Stimulated activated CD4-positive, alpha-beta T cell treated with anti-CD3 and anti-CD28 coated beads, TNF-alpha, amount 100 ng/mL, for 1 hour (primary cell): ENCODE measurements at regions not wholly inside any gene's neighbourhood (a gene's known extent, or its start where the extent isn't known, plus 50 kb on each side); places are given as distances from the start of the nearest gene placed in this dataset.
"Not testable (repeated sequence)": the region's sequence is repeated elsewhere in the genome, so short reads cannot be mapped to it uniquely, and the experiment has no call there.

Experiments
- DNase-seq, 3 donors: peaks; one replicate each; pipeline ENCODE4 v3.0.0-alpha.2; 2020; ENCODE audit warnings: low read depth in 3 of 3, low spot score in 1 of 3

- no peak for DNase-seq
These were observed 199.0 kb upstream of the NR4A3 start for GRCh38 chr9:99622679-99623078.

DNA sequence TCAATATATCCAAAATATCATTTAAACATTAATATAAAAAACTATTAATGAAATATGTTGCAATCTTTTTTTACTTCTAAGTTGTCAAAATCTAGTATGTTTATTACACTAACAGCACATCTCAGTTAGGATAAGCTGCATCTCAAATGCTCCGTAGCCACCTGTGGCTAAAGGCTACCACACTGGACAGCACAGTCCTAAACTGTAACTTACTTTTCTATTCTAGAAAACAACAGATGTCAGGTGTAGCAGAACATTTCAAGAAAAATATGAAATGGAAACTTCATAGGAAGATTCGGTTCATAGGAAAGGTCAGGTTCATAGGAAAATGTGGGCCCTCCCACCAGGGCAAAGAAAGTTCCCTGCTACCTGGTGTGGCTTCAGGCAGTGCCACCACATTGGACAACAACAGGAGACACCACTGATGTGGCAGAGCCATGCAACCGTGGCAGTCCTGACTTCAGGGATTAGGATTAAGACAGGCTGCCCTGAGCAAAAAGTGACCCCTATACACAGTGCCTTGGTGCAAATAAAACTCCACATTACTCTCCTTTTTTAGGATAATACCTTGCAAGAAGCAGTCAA lies 197.8 kb upstream of the NR4A3 start:
- DNase-seq = no peak

GRCh38 chr9:99624499-99625233 lies 197.0 kb upstream of the NR4A3 start:
- no peak for DNase-seq

DNA sequence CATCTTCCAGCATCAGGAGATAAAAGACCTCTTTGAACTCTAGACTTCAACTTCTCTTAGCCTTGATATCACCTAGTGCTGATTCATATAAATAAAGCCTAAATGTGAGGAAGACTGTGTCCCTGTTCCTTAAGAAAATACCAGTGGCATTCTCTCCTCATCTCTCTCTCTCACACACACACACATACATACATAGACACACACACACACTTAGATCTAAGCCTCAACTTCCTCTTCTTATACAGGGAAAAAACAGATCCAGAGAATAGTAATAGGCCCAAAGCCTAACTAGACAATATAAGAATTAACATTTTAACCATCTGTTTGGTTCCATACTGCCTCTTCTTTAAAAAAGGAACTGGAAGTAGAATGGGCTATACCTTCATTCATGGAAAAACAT lies 195.3 kb upstream of the NR4A3 start:
- no peak for DNase-seq

- no peak for DNase-seq
These were observed 193.4 kb upstream of the NR4A3 start for GRCh38 chr9:99628285-99628684.

GRCh38 chr9:99628849-99629620 lies 192.7 kb upstream of the NR4A3 start:
- no peak for DNase-seq

DNA sequence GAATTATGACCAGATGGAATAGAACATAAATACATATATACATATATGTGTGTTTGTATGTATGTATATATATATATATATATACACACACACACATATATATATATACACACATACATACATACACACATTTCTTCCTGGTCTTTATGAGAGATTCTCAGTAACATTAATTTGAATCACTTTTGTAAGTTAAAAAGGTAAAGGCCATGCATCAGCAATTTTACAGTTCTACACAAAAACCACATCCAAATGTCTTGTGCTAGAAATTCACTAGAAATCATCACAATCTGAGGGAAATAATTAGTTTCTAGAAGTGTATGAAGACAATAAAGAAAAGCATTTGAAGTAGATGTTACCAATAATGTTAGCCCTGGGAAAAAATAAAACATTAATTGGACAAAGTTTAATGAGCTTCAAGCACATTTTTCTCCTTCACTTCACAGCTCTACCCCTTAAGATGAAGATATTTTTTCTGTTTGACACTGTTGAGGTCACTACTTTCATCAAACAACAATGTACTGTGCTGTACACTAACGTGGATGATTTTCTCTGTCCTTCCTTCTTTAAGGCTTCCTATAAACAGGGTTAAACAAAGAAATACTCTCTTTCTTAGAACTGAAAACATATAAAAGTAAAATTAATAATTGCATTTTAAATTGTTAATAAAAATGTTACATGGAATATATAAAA lies 189.2 kb upstream of the NR4A3 start:
- DNase-seq = no peak

GRCh38 chr9:99633265-99633664 lies 188.4 kb upstream of the NR4A3 start:
- DNase-seq = no peak

DNA sequence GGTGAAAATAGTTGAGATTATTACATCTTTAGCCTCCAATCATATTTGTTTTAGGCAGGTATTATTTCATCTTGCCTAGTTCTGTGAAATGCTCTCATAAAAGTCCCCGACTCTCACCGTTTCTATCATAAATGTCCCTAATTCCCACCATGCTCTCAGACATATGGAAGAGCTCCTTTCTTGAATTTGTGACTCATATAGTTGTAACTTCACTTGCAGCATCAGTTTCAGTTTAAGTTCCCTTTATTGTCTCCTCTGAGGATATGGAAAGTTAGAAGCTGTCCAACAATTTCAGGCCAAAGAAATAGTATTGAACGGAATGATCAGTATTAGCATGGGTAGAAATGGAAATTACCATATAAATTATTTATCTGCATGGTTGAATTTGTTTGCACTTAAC lies 187.5 kb upstream of the NR4A3 start:
- DNase-seq = no peak

DNA sequence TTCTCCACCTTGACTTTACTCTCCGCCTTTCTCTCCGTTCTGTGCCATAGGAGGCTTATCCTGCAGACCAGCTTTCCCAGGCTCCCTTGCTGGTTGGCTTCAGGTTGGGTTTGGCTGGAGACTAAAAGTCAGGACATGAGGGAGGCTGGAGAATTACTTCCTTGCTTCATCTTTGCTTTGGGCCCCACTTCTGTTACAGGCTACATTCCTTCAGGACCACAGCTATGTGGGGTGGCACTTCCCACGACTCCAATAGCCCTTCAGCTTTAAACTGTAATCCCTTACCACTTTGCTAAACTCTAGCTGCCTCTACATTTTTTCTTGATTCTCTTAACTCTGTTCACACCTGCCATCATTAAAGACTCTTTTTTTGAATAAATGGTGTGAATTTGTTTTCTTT lies 186.7 kb upstream of the NR4A3 start:
- no peak for DNase-seq

- no peak for DNase-seq
These were observed 184.0 kb upstream of the NR4A3 start for GRCh38 chr9:99637641-99638040.

DNA sequence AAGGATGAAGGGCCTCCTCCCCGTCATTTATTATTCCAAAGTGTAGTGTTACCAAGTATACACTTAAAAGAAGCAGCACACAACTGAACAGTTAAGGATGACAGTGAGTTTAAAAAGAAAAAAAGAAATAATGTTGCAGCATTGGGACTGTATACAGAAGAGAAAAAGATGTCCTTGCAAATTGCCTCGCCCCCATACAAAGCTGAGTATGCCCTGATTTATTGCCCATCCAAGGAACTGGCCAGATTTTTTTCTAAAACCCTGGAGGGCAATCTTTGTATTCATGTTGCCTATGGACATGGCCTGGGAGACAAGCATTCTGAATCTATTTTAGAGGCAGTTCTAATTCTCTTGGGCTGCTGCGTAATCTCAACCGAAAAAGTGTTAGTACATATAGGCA lies 182.7 kb upstream of the NR4A3 start:
- DNase-seq = no peak

DNA sequence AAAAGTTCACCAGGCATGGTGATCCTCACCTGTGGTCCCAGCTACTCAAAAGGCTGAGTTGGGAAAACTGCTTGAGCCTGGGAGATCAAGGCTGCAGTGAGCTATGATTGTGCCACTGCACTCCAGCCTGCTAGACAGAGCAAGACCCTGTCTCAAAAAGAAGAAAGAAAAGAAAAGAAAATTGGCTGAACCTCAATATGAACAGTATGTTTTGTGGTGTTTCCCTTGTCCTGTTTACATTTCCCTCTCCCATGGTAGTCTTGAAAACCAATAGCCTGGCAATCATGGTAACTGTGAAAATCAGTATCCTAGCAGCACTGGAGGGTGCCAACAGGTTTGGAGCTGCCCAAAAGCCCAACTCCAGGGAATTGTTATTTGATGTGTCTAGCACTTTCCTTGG lies 174.1 kb upstream of the NR4A3 start:
- DNase-seq = no peak

DNA sequence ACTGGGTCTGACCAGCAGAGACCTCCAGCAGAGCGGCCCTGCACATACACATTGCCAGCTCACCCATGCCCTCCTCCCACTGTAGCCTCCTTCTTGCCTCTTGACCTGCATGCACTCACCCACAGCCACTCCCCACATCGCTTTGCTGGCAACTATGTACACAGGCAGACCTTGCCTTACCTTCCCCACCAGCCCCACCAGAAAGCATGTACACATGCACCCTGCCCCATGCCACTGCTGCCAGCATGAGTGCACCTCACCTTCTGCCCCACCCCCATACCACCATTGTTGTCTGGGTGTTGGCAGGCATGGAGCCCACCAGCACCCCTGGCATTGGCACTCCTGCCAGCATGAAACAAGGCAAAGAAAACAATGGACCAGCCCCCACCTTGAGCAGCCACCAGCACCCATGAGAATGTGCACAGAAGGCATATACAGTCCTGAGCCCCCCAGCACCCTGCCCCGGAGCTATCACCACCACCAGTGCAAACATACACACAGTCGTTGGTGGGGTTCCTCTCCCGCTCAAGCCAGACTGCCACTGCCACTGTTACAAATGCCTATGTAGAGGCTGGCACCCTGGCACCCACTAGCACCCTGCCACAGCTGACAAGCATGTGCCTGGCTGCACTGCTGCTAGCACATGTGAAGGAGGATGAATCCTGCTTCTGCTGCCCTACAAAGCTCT lies 171.4 kb upstream of the NR4A3 start:
- no peak for DNase-seq

GRCh38 chr9:99660191-99660636 lies 161.5 kb upstream of the NR4A3 start:
- DNase-seq = no peak

GRCh38 chr9:99663297-99663696 lies 158.4 kb upstream of the NR4A3 start:
- no peak for DNase-seq

- DNase-seq = no peak
These were observed 157.8 kb upstream of the NR4A3 start for GRCh38 chr9:99663856-99664255.

GRCh38 chr9:99666571-99666970 lies 155.1 kb upstream of the NR4A3 start:
- DNase-seq = no peak

- not testable (repeated sequence) for DNase-seq
These were observed 150.8 kb upstream of the NR4A3 start for GRCh38 chr9:99670886-99671285.

- DNase-seq = no peak
These were observed 144.4 kb upstream of the NR4A3 start for GRCh38 chr9:99677281-99677680.

DNA sequence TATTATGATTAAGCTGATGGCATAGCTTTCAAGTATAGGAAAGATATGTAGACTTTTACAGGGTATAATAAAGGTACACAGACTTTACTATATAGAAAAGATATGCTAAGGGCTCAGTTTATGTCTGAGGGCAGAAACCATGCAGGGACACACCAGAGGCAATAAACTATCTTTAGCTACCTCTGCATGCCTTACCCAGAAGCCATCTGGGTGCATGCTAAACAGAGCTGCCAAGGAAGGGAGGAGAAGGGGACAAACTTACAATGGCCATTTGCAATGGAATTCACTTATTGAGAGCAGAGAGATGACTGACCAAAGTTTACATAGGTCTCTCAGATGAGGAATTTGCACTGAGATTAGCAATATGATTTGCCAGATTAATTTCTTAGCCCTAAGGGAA lies 143.1 kb upstream of the NR4A3 start:
- no peak for DNase-seq
